GM23338 (cell line): ENCODE measurements at regions not wholly inside any gene's neighbourhood (a gene's known extent, or its start where the extent isn't known, plus 50 kb on each side); places are given as distances from the start of the nearest gene placed in this dataset.

Experiments used
- ATAC-seq: fragments of 200-7000 bp; cut with Tn5 transposase; 3 replicates; pipeline ENCODE4 v1.9.1; 2020
- DNase-seq: peaks from one replicate; pipeline ENCODE4 v3.0.0-alpha.2; 2015; ENCODE audit warnings: low spot score
- H2AFZ ChIP-seq: fragments of 200-600 bp; sonication (generic); 2 replicates; pipeline ENCODE4 v1.8.0; 2016; ENCODE audit warnings: antibody characterized with exemption, mild to moderate bottlenecking, moderate library complexity
- H3F3A ChIP-seq: fragments of 200-600 bp; sonication (generic); replicated peaks from 2 replicates; pipeline ENCODE4 v1.8.0; 2017; ENCODE audit warnings: antibody characterized with exemption, mixed run types, low read depth
- H3K27ac ChIP-seq: fragments of 200-600 bp; sonication (generic); 2 replicates; pipeline ENCODE4 v1.6.1; 2016; ENCODE audit warnings: low read depth
- H3K27me3 ChIP-seq: fragments of 200-600 bp; sonication (generic); 2 replicates; pipeline ENCODE4 v1.8.0; 2016; ENCODE audit warnings: mild to moderate bottlenecking, mixed run types, moderate library complexity; ENCODE audit not compliant: insufficient read depth
- H3K36me3 ChIP-seq: fragments of 200-600 bp; sonication (generic); 2 replicates; pipeline ENCODE4 v1.8.0; 2016; ENCODE audit warnings: mild to moderate bottlenecking; ENCODE audit not compliant: insufficient read depth
- H3K4me1 ChIP-seq: fragments of 200-600 bp; sonication (generic); 2 replicates; pipeline ENCODE4 v1.8.0; 2016; ENCODE audit warnings: mild to moderate bottlenecking, moderate library complexity; ENCODE audit not compliant: insufficient read depth
- H3K4me2 ChIP-seq: fragments of 200-600 bp; sonication (generic); 2 replicates; pipeline ENCODE4 v1.7.1; 2017; ENCODE audit warnings: mixed run types
- H3K4me3 ChIP-seq: fragments of 200-600 bp; sonication (generic); 2 replicates; pipeline ENCODE4 v1.6.1; 2016; ENCODE audit warnings: mixed run types
- H3K79me2 ChIP-seq: fragments of 200-600 bp; sonication (generic); replicated peaks from 2 replicates; pipeline ENCODE4 v1.8.0; 2017; ENCODE audit warnings: mild to moderate bottlenecking; ENCODE audit not compliant: insufficient read depth
- H3K9me2 ChIP-seq: fragments of 200-600 bp; sonication (generic); 2 replicates; pipeline ENCODE4 v1.8.0; 2017; ENCODE audit not compliant: insufficient read depth
- H4K20me1 ChIP-seq: fragments of 200-600 bp; sonication (generic); replicated peaks from 2 replicates; pipeline ENCODE4 v1.8.0; 2017; ENCODE audit warnings: mild to moderate bottlenecking; ENCODE audit not compliant: insufficient read depth
- H3K27ac Mint-ChIP-seq: 2 replicates; pipeline ENCODE4 v1.8.0; 2020; ENCODE audit warnings: inconsistent platforms, mild to moderate bottlenecking, moderate library complexity, mixed read lengths
- H3K27me3 Mint-ChIP-seq: 3 replicates; pipeline ENCODE4 v1.8.0; 2022; ENCODE audit warnings: low read depth, mild to moderate bottlenecking, moderate library complexity, mixed read lengths, inconsistent platforms; ENCODE audit not compliant: insufficient read depth, poor library complexity
- H3K36me3 Mint-ChIP-seq: 3 replicates; pipeline ENCODE4 v1.8.0; 2021; ENCODE audit warnings: low read depth, mild to moderate bottlenecking, inconsistent platforms, moderate library complexity, mixed read lengths
- H3K4me1 Mint-ChIP-seq: 3 replicates; pipeline ENCODE4 v1.8.0; 2020; ENCODE audit warnings: mild to moderate bottlenecking, inconsistent platforms, mixed read lengths
- H3K4me3 Mint-ChIP-seq: 3 replicates; pipeline ENCODE4 v1.8.0; 2021; ENCODE audit warnings: moderate library complexity, mild to moderate bottlenecking, inconsistent platforms, mixed read lengths
- H3K9me3 Mint-ChIP-seq: 3 replicates; pipeline ENCODE4 v1.8.0; 2020; ENCODE audit warnings: moderate library complexity, mild to moderate bottlenecking, inconsistent platforms, mixed read lengths
- CREB1 ChIP-seq: fragments of 250-450 bp; sonication (Bioruptor Pico); IDR thresholded peaks from 2 replicates; pipeline ENCODE4 v1.5.0; 2020; ENCODE audit warnings: low read depth, mild to moderate bottlenecking, moderate library complexity
- CTCF ChIP-seq, 2 experiments: fragments of 200-600 bp in 1 of 2; sonication (generic) in 1 of 2; conservative IDR thresholded peaks; 2 replicates each; pipeline versions ENCODE4 v1.5.1 to v1.6.1; 2016 to 2017; ENCODE audit warnings: antibody characterized with exemption in 2 of 2, low read depth in 2 of 2, mild to moderate bottlenecking in 2 of 2, moderate library complexity in 1 of 2
- EZH2 ChIP-seq: fragments of 200-600 bp; sonication (generic); IDR thresholded peaks from one replicate; pipeline ENCODE4 v1.8.0; 2017; ENCODE audit warnings: antibody characterized with exemption, mild to moderate bottlenecking, low read depth; ENCODE audit not compliant: unreplicated experiment
- EZH2phosphoT487 ChIP-seq: fragments of 200-600 bp; sonication (generic); IDR thresholded peaks from one replicate; pipeline ENCODE4 v1.8.1; 2018; ENCODE audit warnings: antibody characterized with exemption; ENCODE audit not compliant: unreplicated experiment
- JUNB ChIP-seq: IDR thresholded peaks from one replicate; pipeline ENCODE4 v1.6.1; 2016; ENCODE audit warnings: antibody characterized with exemption; ENCODE audit not compliant: unreplicated experiment
- NANOG ChIP-seq: IDR thresholded peaks from 2 replicates; pipeline ENCODE4 v1.6.1; 2016; ENCODE audit warnings: antibody characterized with exemption, borderline replicate concordance
- POLR2AphosphoS5 ChIP-seq: IDR thresholded peaks from 2 replicates; pipeline ENCODE4 v1.6.1; 2016; ENCODE audit warnings: antibody characterized with exemption, low read depth
- STAT1 ChIP-seq: IDR thresholded peaks from one replicate; pipeline ENCODE4 v1.6.1; 2016; ENCODE audit warnings: antibody characterized with exemption; ENCODE audit not compliant: unreplicated experiment
- ZNF114 ChIP-seq: fragments of 250-450 bp; sonication (Bioruptor Pico); IDR thresholded peaks from 2 replicates; pipeline ENCODE4 v1.5.0; 2020; ENCODE audit warnings: mild to moderate bottlenecking, moderate library complexity
- ZNF331 ChIP-seq: fragments of 250-450 bp; sonication (Bioruptor Pico); IDR thresholded peaks from 2 replicates; pipeline ENCODE4 v1.5.0; 2020; ENCODE audit warnings: low read depth, mild to moderate bottlenecking, moderate library complexity
- ZNF462 ChIP-seq: fragments of 250-450 bp; sonication (Bioruptor Pico); IDR thresholded peaks from 2 replicates; pipeline ENCODE4 v1.5.0; 2020; ENCODE audit warnings: mild to moderate bottlenecking, moderate library complexity
- TF ChIP-seq, protein P1 (sequence below): IDR thresholded peaks from 2 replicates; pipeline ENCODE4 v1.6.1; 2016; ENCODE audit warnings: antibody characterized with exemption
- TF ChIP-seq, protein P2 (sequence below): IDR thresholded peaks from one replicate; pipeline ENCODE4 v1.6.1; 2018; ENCODE audit warnings: antibody characterized with exemption; ENCODE audit not compliant: unreplicated experiment

DNA sequence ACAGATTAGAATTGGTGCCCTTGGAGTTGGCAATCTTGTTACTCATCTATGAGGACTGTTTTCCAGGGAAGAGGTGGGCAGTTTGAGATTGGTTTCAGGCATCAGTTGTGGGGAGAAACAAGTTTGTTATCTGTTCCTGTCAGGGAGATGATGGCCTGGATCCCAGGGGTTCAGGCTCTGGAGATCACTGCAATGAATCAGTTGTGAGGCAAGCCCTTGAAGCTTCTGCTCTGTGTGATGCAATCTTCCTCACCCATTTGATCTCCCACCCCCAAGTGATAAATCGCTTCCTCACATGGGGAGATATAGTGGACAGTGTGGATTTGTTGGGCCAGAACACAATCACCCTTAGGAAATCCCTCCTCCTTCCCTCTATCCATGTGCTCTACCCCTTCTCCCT, 276.6 kb upstream of the LRTM1 start:
- ATAC-seq (no peak), DNase-seq (no peak)
- TF ChIP-seq JUNB (no peak), EZH2phosphoT487 (no peak), CTCF (conservative IDR thresholded peaks at IDR 0.05; ENCODE audit: low read depth in 2 of 2) (no peak), STAT1 (no peak), ZNF331 (CRISPR knock-in tag) (no peak), POLR2AphosphoS5 (no peak), ZNF462 (CRISPR knock-in tag) (no peak), NANOG (no peak), ZNF114 (CRISPR knock-in tag) (no peak), CREB1 (CRISPR knock-in tag) (no peak), EZH2 (no peak)
- TF ChIP-seq, protein P1, sequence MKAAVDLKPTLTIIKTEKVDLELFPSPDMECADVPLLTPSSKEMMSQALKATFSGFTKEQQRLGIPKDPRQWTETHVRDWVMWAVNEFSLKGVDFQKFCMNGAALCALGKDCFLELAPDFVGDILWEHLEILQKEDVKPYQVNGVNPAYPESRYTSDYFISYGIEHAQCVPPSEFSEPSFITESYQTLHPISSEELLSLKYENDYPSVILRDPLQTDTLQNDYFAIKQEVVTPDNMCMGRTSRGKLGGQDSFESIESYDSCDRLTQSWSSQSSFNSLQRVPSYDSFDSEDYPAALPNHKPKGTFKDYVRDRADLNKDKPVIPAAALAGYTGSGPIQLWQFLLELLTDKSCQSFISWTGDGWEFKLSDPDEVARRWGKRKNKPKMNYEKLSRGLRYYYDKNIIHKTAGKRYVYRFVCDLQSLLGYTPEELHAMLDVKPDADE: no peak
- TF ChIP-seq, protein P2, sequence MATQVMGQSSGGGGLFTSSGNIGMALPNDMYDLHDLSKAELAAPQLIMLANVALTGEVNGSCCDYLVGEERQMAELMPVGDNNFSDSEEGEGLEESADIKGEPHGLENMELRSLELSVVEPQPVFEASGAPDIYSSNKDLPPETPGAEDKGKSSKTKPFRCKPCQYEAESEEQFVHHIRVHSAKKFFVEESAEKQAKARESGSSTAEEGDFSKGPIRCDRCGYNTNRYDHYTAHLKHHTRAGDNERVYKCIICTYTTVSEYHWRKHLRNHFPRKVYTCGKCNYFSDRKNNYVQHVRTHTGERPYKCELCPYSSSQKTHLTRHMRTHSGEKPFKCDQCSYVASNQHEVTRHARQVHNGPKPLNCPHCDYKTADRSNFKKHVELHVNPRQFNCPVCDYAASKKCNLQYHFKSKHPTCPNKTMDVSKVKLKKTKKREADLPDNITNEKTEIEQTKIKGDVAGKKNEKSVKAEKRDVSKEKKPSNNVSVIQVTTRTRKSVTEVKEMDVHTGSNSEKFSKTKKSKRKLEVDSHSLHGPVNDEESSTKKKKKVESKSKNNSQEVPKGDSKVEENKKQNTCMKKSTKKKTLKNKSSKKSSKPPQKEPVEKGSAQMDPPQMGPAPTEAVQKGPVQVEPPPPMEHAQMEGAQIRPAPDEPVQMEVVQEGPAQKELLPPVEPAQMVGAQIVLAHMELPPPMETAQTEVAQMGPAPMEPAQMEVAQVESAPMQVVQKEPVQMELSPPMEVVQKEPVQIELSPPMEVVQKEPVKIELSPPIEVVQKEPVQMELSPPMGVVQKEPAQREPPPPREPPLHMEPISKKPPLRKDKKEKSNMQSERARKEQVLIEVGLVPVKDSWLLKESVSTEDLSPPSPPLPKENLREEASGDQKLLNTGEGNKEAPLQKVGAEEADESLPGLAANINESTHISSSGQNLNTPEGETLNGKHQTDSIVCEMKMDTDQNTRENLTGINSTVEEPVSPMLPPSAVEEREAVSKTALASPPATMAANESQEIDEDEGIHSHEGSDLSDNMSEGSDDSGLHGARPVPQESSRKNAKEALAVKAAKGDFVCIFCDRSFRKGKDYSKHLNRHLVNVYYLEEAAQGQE: no peak
- H3K36me3 Mint-ChIP-seq: peaks cover 6% of the 10 kb centered on the region
- H3K9me3 Mint-ChIP-seq: peaks cover 6% of the 10 kb centered on the region
- H3K27me3 Mint-ChIP-seq: peaks cover 2% of the 10 kb centered on the region
- H3K79me2 ChIP-seq: no peaks in the 10 kb centered on the region
- no peaks in the 10 kb centered on the region for H3F3A ChIP-seq
- peaks cover 11% of the 10 kb centered on the region; the same call in 1 of the 2 replicates for H3K9me2 ChIP-seq
- H4K20me1 ChIP-seq: no peaks in the 10 kb centered on the region
- no peaks in the 10 kb centered on the region for H3K27me3 ChIP-seq
- H3K4me2 ChIP-seq: no peak overlapping the region
- H3K27ac Mint-ChIP-seq: no peak overlapping the region
- H3K27ac ChIP-seq: no peak overlapping the region
- H3K4me3 Mint-ChIP-seq: no peak overlapping the region
- peaks cover 17% of the 10 kb centered on the region for H3K4me1 Mint-ChIP-seq
- no peak overlapping the region for H2AFZ ChIP-seq
- no peaks in the 10 kb centered on the region; the same call in 1 of the 2 replicates for H3K36me3 ChIP-seq
- H3K4me3 ChIP-seq: no peak overlapping the region
- H3K4me1 ChIP-seq: peaks cover 10% of the 10 kb centered on the region; the same call in 1 of the 2 replicates
